Activated CD4-positive, alpha-beta T cell treated with anti-CD3 and anti-CD28 coated beads for 36 hours (primary cell): ENCODE measurements at regions not wholly inside any gene's neighbourhood (a gene's known extent, or its start where the extent isn't known, plus 50 kb on each side); places are given as distances from the start of the nearest gene placed in this dataset.
"Not testable (repeated sequence)": the region's sequence is repeated elsewhere in the genome, so short reads cannot be mapped to it uniquely, and the experiment has no call there.

Source experiments
- ATAC-seq: fragments of 200-7000 bp; cut with Tn5 transposase; one replicate; pipeline ENCODE4 v1.10.0; 2021; ENCODE audit warnings: mild to moderate bottlenecking, moderate library complexity
- CTCF ChIA-PET: fragments of 350-600 bp; sonication (Branson Sonifier 250); formaldehyde crosslinking; loops from one replicate; lab custom pipeline; 2021; ENCODE audit warnings: antibody characterized with exemption; lab: Charles Lee
- POLR2A ChIA-PET: fragments of 350-600 bp; sonication (Branson Sonifier 250); formaldehyde crosslinking; loops from one replicate; lab custom pipeline; 2021; ENCODE audit warnings: antibody characterized with exemption, inconsistent platforms; lab: Charles Lee
- DNase-seq: peaks from one replicate; pipeline ENCODE4 v3.0.0-alpha.2; 2020
- H3K27ac Mint-ChIP-seq: one replicate; pipeline ENCODE4 v1.8.0; 2021; ENCODE audit warnings: mixed read lengths
- H3K27me3 Mint-ChIP-seq: one replicate; pipeline ENCODE4 v1.8.0; 2021; ENCODE audit warnings: mixed read lengths
- H3K36me3 Mint-ChIP-seq: one replicate; pipeline ENCODE4 v1.8.0; 2021; ENCODE audit warnings: low read depth, mixed read lengths
- H3K4me1 Mint-ChIP-seq: one replicate; pipeline ENCODE4 v1.8.0; 2021; ENCODE audit warnings: mixed read lengths
- H3K4me3 Mint-ChIP-seq: one replicate; pipeline ENCODE4 v1.8.0; 2021; ENCODE audit warnings: mild to moderate bottlenecking, moderate library complexity, mixed read lengths
- H3K9me3 Mint-ChIP-seq: one replicate; pipeline ENCODE4 v1.8.0; 2021; ENCODE audit warnings: low read depth, mixed read lengths
- intact Hi-C, 2 experiments: fragments of 100-400 bp; cut with DNase I in 1 of 2; cut with micrococcal nuclease in 1 of 2; formaldehyde crosslinking; loops; one replicate each; pipeline versions ENCODE4 v1.14.2 to v1.15.1; 2022 to 2024; cut with DNase I, micrococcal nuclease

DNA sequence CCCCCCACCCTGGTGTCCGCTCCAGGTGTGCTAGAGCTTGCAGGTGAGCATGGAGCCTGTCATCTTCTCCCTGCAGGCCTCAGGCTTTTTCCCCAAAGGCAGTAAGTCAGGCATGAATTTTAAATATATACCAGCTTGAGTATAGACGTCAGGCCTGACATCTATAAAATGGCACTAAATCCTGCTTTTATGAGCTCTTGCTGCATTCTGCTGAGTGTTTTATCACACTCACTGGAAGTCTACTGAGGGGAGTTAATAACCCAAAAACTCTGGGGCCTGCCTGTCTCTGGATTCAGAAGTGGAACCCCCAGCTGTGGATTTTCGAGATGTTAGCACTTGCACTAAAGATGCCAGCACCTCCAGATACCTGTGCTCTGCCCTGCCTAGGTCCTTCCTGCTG, 133.4 kb upstream of the TOP1 start:
- peaks cover 2% of the 10 kb centered on the region for H3K27me3 Mint-ChIP-seq
- POLR2A ChIA-PET: no interaction called here
- no peak for ATAC-seq
- no peaks in the 10 kb centered on the region for H3K4me1 Mint-ChIP-seq
- no peaks in the 10 kb centered on the region for H3K36me3 Mint-ChIP-seq
- no peak overlapping the region for H3K27ac Mint-ChIP-seq
- CTCF ChIA-PET: interaction anchor here (0.7 kb wide), 1 partner anchor 68 kb away, joined by 4 read pairs; no protein-coding TSS in a partner anchor
- intact Hi-C loops: no loop called here
- H3K9me3 Mint-ChIP-seq: no peaks in the 10 kb centered on the region
- H3K4me3 Mint-ChIP-seq: no peak overlapping the region
- DNase-seq: no peak

DNA sequence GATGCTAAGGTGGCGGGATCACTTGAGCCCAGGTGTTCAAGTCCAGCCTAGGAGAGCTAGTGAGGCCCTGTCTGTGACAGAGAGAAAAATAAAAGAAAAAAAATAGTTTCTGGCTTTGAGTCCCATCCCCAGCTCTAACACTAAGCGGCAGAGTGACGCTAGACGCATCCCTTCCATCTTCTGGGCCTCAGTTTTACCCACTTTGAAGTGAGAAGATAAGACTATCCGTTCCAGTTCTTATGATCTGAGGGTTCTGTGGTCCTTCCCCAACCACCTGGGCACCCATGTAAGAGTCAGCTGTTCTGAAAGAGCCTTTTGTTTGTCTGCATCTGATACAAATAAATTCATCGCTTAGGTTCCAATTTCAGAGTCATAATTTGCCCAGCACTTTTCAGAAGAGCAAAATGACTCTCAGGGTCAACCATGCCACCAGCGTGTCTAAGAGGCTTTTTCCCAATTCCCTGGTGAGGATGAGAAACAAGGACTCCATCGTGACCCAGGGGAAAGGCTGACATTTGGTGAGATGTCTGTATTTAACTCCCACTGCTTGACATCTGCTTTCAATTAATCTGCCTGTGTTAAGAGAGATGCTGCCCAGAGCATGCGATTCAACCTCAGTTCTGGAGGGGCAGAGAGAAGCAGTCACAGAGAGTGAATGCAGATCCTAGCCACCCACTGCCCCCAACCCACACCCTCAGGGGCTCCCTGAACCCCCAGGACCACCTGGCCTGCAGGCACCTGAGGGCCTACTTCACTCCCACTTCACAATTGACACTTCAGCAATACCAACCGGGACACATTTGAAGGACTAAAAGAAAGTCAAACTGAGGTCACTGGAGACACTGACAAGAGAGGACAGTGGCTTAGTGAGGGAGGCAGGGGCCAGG, 131.6 kb upstream of the TOP1 start:
- Mint-ChIP-seq H3K36me3 (no peaks in the 10 kb centered on the region), H3K4me1 (no peaks in the 10 kb centered on the region), H3K4me3 (no peak overlapping the region), H3K27ac (no peak overlapping the region), H3K27me3 (peaks cover 6% of the 10 kb centered on the region), H3K9me3 (no peaks in the 10 kb centered on the region)
- ChIA-PET POLR2A (no interaction called here), CTCF (no interaction called here)
- no peak for DNase-seq
- ATAC-seq: no peak
- intact Hi-C loops: no loop called here

- ATAC-seq (no peak), DNase-seq (no peak)
- Mint-ChIP-seq H3K9me3 (no peaks in the 10 kb centered on the region), H3K4me3 (no peak overlapping the region), H3K27me3 (peaks cover 6% of the 10 kb centered on the region), H3K27ac (no peak overlapping the region), H3K36me3 (no peaks in the 10 kb centered on the region), H3K4me1 (no peaks in the 10 kb centered on the region)
- intact Hi-C loops: no loop called here
- ChIA-PET CTCF (no interaction called here), POLR2A (no interaction called here)
Observed at GRCh38 chr20:40899344-40899743, 129.3 kb upstream of the TOP1 start.

DNA sequence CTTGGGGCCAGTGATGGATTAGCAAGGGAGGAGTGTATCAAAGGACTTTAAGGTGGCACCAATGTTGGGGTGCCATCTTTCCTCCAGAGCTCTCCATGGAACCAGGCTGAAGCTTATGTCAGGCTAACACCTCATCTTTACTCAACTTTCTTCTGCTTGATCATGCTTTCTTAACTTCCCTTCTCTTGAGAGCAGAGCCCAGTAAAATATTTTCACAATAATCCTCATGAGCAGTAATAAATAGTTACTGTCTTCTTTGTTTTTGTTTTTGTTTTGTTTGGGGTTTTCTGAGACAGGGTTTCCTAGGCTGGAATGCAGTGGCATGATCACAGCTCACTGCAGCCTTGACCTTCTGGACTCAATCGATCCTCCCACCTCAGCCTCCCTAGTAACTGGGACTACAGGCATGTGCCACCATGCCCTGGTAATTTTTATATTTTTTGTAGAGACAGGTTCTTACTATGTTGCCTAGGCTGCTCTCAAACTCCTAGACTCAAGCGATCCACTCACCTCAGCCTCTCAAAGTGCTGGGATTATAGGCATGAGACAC, 127.9 kb upstream of the TOP1 start:
- Mint-ChIP-seq H3K27me3 (peaks cover 6% of the 10 kb centered on the region), H3K36me3 (no peaks in the 10 kb centered on the region), H3K4me1 (no peaks in the 10 kb centered on the region), H3K27ac (no peak overlapping the region), H3K9me3 (no peaks in the 10 kb centered on the region), H3K4me3 (no peak overlapping the region)
- intact Hi-C loops: no loop called here
- POLR2A ChIA-PET: no interaction called here
- CTCF ChIA-PET: no interaction called here
- DNase-seq (no peak), ATAC-seq (no peak)

DNA sequence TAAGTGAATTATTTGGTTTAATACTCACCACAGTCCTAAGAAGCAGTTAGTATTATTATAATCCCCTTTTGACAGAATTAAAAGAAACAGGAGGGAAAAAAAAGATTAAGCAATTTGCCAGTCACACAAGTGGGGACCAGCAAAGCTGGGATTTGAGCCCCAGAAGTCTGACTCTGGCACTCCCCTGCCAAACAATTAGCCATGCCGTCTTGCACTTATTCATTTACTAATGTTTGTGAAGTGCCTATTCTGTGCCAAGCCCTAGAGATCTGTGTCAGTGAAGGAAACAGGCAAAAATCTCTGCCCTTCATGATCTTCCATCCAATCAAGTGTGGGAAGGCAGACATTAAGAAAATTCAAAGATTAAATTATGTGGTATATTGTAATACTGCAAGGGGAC, 126.0 kb upstream of the TOP1 start:
- peaks cover 6% of the 10 kb centered on the region for H3K27me3 Mint-ChIP-seq
- H3K36me3 Mint-ChIP-seq: no peaks in the 10 kb centered on the region
- ChIA-PET CTCF (no interaction called here), POLR2A (no interaction called here)
- intact Hi-C loops: no loop called here
- H3K27ac Mint-ChIP-seq: no peak overlapping the region
- ATAC-seq (no peak), DNase-seq (no peak)
- peaks cover 3% of the 10 kb centered on the region for H3K9me3 Mint-ChIP-seq
- no peak overlapping the region for H3K4me3 Mint-ChIP-seq
- no peaks in the 10 kb centered on the region for H3K4me1 Mint-ChIP-seq

DNA sequence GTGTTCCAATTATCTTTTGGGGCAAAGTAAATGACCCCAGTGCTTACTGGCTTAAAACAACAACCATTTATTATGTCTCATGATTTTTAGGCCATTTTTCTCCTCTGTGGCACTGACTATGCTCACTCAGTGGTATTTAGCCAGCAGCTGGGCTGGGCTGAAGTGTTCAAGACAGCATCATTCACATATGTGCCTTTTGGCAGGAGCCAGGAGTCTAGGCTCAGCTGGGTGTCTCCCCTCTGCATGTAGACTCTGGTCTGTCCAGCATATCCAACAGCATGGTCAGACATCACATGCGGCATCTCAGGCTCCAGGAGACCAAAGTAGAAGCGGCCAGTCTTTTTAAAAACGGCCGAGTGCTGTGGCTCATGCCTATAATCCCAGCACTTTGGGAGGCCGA, 120.3 kb upstream of the TOP1 start:
- Mint-ChIP-seq H3K4me1 (no peaks in the 10 kb centered on the region), H3K27me3 (peaks cover 6% of the 10 kb centered on the region), H3K9me3 (peaks cover 3% of the 10 kb centered on the region), H3K27ac (no peak overlapping the region), H3K36me3 (no peaks in the 10 kb centered on the region), H3K4me3 (no peak overlapping the region)
- POLR2A ChIA-PET: no interaction called here
- CTCF ChIA-PET: no interaction called here
- intact Hi-C loops: no loop called here
- ATAC-seq (no peak), DNase-seq (no peak)

DNA sequence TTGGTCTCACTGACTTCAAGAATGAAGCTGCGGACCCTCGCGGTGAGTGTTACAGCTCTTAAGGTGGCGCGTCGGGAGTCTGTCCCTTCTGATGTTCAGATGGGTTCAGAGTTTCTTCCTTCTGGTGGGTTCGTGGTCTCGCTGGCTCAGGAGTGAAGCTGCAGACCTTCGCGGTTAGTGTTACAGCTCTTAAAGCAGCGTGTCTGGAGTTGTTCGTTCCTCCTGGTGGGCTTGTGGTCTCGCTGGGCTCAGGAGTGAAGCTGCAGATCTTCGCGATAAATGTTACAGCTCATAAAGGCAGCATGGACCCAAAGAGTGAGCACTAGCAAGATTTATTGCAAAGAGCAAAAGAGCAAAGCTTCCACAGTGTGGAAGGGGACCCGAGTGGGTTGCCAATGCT, 119.1 kb upstream of the TOP1 start:
- H3K9me3 Mint-ChIP-seq, ATAC-seq, H3K4me3 Mint-ChIP-seq, POLR2A ChIA-PET, H3K27me3 Mint-ChIP-seq, intact Hi-C loops, H3K27ac Mint-ChIP-seq, DNase-seq, H3K4me1 Mint-ChIP-seq, H3K36me3 Mint-ChIP-seq: not testable (repeated sequence)
- CTCF ChIA-PET: interaction anchor here (0.7 kb wide), 1 partner anchor 198 kb away, joined by 4 read pairs; no protein-coding TSS in a partner anchor

- CTCF ChIA-PET, DNase-seq, H3K4me1 Mint-ChIP-seq, H3K27ac Mint-ChIP-seq, POLR2A ChIA-PET, H3K4me3 Mint-ChIP-seq, intact Hi-C loops, H3K27me3 Mint-ChIP-seq, H3K36me3 Mint-ChIP-seq, ATAC-seq, H3K9me3 Mint-ChIP-seq: not testable (repeated sequence)
Observed at GRCh38 chr20:40910436-40910835, 118.2 kb upstream of the TOP1 start.

DNA sequence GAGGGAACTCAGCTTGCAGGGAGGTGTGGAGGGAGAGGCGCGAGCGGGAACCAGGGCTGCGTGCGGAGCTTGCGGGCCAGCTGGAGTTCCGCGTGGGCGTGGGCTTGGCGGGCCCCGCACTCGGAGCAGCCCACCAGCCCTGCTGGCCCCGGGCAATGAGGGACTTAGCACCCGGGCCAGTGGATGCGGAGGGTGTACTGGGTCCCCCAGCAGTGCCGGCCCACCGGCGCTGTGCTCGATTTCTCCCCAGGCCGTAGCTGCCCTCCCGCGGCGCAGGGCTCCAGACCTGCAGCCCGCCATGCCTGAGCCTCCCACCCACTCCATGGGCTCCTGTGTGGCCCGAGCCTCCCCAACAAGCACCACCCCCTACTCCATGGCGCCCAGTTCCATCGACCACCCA, 117.5 kb upstream of the TOP1 start:
- H3K4me3 Mint-ChIP-seq, H3K27ac Mint-ChIP-seq, DNase-seq, ATAC-seq, H3K4me1 Mint-ChIP-seq, POLR2A ChIA-PET, H3K27me3 Mint-ChIP-seq, H3K36me3 Mint-ChIP-seq, intact Hi-C loops, H3K9me3 Mint-ChIP-seq: not testable (repeated sequence)
- CTCF ChIA-PET: interaction anchor here (0.6 kb wide), 1 partner anchor 524 kb away, joined by 3 read pairs; no protein-coding TSS in a partner anchor

- POLR2A ChIA-PET: no interaction called here
- no peak overlapping the region for H3K27ac Mint-ChIP-seq
- H3K4me1 Mint-ChIP-seq: no peaks in the 10 kb centered on the region
- no peak overlapping the region for H3K4me3 Mint-ChIP-seq
- no peak for DNase-seq
- H3K9me3 Mint-ChIP-seq: peaks cover 3% of the 10 kb centered on the region
- H3K36me3 Mint-ChIP-seq: no peaks in the 10 kb centered on the region
- CTCF ChIA-PET: no interaction called here
- peaks cover 6% of the 10 kb centered on the region for H3K27me3 Mint-ChIP-seq
- no peak for ATAC-seq
- intact Hi-C loops: no loop called here
Observed at GRCh38 chr20:40913224-40914185, 115.1 kb upstream of the TOP1 start.

- intact Hi-C loops: no loop called here
- Mint-ChIP-seq H3K27me3 (peaks cover 2% of the 10 kb centered on the region), H3K36me3 (no peaks in the 10 kb centered on the region), H3K4me3 (no peak overlapping the region), H3K9me3 (peaks cover 3% of the 10 kb centered on the region), H3K27ac (no peak overlapping the region), H3K4me1 (no peaks in the 10 kb centered on the region)
- no peak for ATAC-seq
- ChIA-PET CTCF (no interaction called here), POLR2A (no interaction called here)
- DNase-seq: no peak
Observed at GRCh38 chr20:40915756-40916155, 112.9 kb upstream of the TOP1 start.
